Neutrophil (primary cell): ENCODE measurements at regions not wholly inside any gene's neighbourhood (a gene's known extent, or its start where the extent isn't known, plus 50 kb on each side); places are given as distances from the start of the nearest gene placed in this dataset.

ENCODE experiments used
- H3K27ac ChIP-seq: fragments of 200-600 bp; sonication (generic); 2 replicates; pipeline ENCODE4 v1.5.1; 2016; ENCODE audit warnings: mild to moderate bottlenecking, moderate library complexity
- H3K27me3 ChIP-seq: fragments of 200-600 bp; sonication (generic); 2 replicates; pipeline ENCODE4 v1.6.0; 2016; ENCODE audit warnings: mild to moderate bottlenecking
- H3K36me3 ChIP-seq: fragments of 200-600 bp; sonication (generic); 2 replicates; pipeline ENCODE4 v1.5.1; 2017
- H3K4me1 ChIP-seq, 2 experiments: fragments of 200-600 bp in 1 of 2; sonication (generic) in 1 of 2; 1 replicate in 1 of 2; 2 replicates in 1 of 2; pipeline versions ENCODE4 v1.5.1 to v1.6.1; 2013 to 2016; ENCODE audit warnings: low read depth in 1 of 2, low read length in 1 of 2, mild to moderate bottlenecking in 1 of 2, moderate library complexity in 1 of 2; ENCODE audit not compliant: control insufficient read depth in 1 of 2, insufficient read depth in 1 of 2
- H3K4me3 ChIP-seq, 2 experiments: fragments of 200-600 bp in 1 of 2; sonication (generic) in 1 of 2; 1 replicate in 1 of 2; 2 replicates in 1 of 2; pipeline ENCODE4 v1.5.1; 2013 to 2016; ENCODE audit warnings: low read depth in 1 of 2, low read length in 1 of 2, mild to moderate bottlenecking in 1 of 2, moderate library complexity in 1 of 2
- H3K9me3 ChIP-seq: fragments of 200-600 bp; sonication (generic); 2 replicates; pipeline ENCODE4 v1.5.1; 2016
- CTCF ChIP-seq: fragments of 200-600 bp; sonication (generic); IDR thresholded peaks from 2 replicates; pipeline ENCODE4 v1.5.1; 2016; ENCODE audit warnings: antibody characterized with exemption

- no peaks in the 10 kb centered on the region for H3K9me3 ChIP-seq
- peaks cover 12 to 26% of the 10 kb centered on the region in 2 experiments for H3K4me1 ChIP-seq
- no peak overlapping the region for H3K4me3 ChIP-seq
- H3K27me3 ChIP-seq, result peaks cover 96% of the 10 kb centered on the region
- no peak overlapping the region for H3K27ac ChIP-seq
- no peaks in the 10 kb centered on the region for H3K36me3 ChIP-seq
- TF ChIP-seq CTCF, result no peak
Observed at GRCh38 chr9:121601194-121601593, 50.2 kb upstream of the DAB2IP start.
